T-helper 1 cell treated with Interleukin-12 subunit alpha and Interleukin-12 subunit beta and Interleukin-4 antibody, amounts not matched to agents 30 μg/mL and 1 μg/mL, for 36 hours (primary cell): ENCODE measurements at regions not wholly inside any gene's neighbourhood (a gene's known extent, or its start where the extent isn't known, plus 50 kb on each side); places are given as distances from the start of the nearest gene placed in this dataset.

Experiments used
- H3K27ac Mint-ChIP-seq: one replicate; pipeline ENCODE4 v1.8.0; 2021; ENCODE audit warnings: mild to moderate bottlenecking, mixed read lengths
- H3K27me3 Mint-ChIP-seq: one replicate; pipeline ENCODE4 v1.8.0; 2021; ENCODE audit warnings: low read depth, mixed read lengths
- H3K36me3 Mint-ChIP-seq: one replicate; pipeline ENCODE4 v1.8.0; 2021; ENCODE audit warnings: low read depth, mixed read lengths
- H3K4me1 Mint-ChIP-seq: one replicate; pipeline ENCODE4 v1.8.0; 2021; ENCODE audit warnings: low read depth, mixed read lengths
- H3K4me3 Mint-ChIP-seq: one replicate; pipeline ENCODE4 v1.8.0; 2021; ENCODE audit warnings: mild to moderate bottlenecking, moderate library complexity, mixed read lengths
- H3K9me3 Mint-ChIP-seq: one replicate; pipeline ENCODE4 v1.8.0; 2021; ENCODE audit warnings: mixed read lengths

DNA sequence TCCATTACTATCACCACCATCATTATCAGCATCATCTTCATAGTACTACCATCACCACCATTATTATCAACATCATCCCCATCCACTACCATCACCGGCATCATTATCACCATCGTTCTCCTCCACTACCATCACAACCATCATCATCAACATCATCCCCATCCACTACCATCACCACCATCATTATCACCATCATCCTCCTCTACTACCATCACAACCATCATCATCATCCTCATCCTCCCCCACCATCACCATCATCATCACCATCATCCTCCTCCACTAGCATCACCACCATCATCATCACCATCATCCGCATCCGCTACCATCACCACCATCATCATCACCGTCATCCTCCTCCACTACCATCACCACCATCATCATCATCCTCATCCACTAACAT is 639.8 kb upstream of the RBFOX1 start:
- H3K27me3 Mint-ChIP-seq: no peaks in the 10 kb centered on the region

GRCh38 chr16:6690741-6691140 is 641.9 kb upstream of the RBFOX1 start:
- H3K27ac Mint-ChIP-seq: no peak overlapping the region
- no peaks in the 10 kb centered on the region for H3K36me3 Mint-ChIP-seq
- H3K27me3 Mint-ChIP-seq: no peaks in the 10 kb centered on the region
- H3K4me1 Mint-ChIP-seq: no peaks in the 10 kb centered on the region
- H3K4me3 Mint-ChIP-seq: no peak overlapping the region
- H3K9me3 Mint-ChIP-seq: peaks cover 11% of the 10 kb centered on the region

More for the DNA sequence above, 639.8 kb upstream of the RBFOX1 start:
- no peaks in the 10 kb centered on the region for H3K4me1 Mint-ChIP-seq
- no peak overlapping the region for H3K4me3 Mint-ChIP-seq
- H3K27ac Mint-ChIP-seq: no peak overlapping the region
- no peaks in the 10 kb centered on the region for H3K36me3 Mint-ChIP-seq
- peaks cover 8% of the 10 kb centered on the region for H3K9me3 Mint-ChIP-seq

GRCh38 chr16:6689643-6690042 is 643.0 kb upstream of the RBFOX1 start:
- H3K27me3 Mint-ChIP-seq: no peaks in the 10 kb centered on the region
- no peak overlapping the region for H3K4me3 Mint-ChIP-seq
- H3K27ac Mint-ChIP-seq: no peak overlapping the region

DNA sequence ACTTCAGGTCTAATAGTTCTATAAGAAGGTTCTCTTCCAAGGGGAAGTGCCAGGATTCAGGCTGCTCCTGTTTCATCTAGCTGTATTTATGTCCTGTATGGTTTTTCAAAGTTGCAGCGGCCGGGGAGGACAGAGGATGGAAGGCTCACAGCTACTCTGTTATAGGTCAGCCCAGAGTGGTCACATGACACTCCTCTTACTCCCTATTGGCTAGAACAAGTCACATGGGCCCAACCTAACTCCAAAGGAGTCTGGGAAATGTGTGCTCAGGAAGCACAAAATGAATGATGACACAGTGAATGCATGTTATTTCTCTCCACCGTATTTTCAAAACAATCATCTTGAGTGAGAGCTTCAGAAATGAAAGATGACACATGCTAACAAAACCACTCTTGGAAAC is 645.1 kb upstream of the RBFOX1 start:
- Mint-ChIP-seq H3K9me3 (peaks cover 11% of the 10 kb centered on the region), H3K4me1 (no peaks in the 10 kb centered on the region), H3K36me3 (no peaks in the 10 kb centered on the region), H3K4me3 (no peak overlapping the region), H3K27ac (no peak overlapping the region), H3K27me3 (no peaks in the 10 kb centered on the region)

More at GRCh38 chr16:6689643-6690042, 643.0 kb upstream of the RBFOX1 start:
- Mint-ChIP-seq H3K4me1 (no peaks in the 10 kb centered on the region), H3K9me3 (peaks cover 11% of the 10 kb centered on the region), H3K36me3 (no peaks in the 10 kb centered on the region)

GRCh38 chr16:6684076-6684673 is 648.5 kb upstream of the RBFOX1 start:
- Mint-ChIP-seq H3K36me3 (no peaks in the 10 kb centered on the region), H3K27me3 (no peaks in the 10 kb centered on the region), H3K9me3 (peaks cover 8% of the 10 kb centered on the region), H3K4me1 (no peaks in the 10 kb centered on the region), H3K27ac (no peak overlapping the region), H3K4me3 (no peak overlapping the region)

DNA sequence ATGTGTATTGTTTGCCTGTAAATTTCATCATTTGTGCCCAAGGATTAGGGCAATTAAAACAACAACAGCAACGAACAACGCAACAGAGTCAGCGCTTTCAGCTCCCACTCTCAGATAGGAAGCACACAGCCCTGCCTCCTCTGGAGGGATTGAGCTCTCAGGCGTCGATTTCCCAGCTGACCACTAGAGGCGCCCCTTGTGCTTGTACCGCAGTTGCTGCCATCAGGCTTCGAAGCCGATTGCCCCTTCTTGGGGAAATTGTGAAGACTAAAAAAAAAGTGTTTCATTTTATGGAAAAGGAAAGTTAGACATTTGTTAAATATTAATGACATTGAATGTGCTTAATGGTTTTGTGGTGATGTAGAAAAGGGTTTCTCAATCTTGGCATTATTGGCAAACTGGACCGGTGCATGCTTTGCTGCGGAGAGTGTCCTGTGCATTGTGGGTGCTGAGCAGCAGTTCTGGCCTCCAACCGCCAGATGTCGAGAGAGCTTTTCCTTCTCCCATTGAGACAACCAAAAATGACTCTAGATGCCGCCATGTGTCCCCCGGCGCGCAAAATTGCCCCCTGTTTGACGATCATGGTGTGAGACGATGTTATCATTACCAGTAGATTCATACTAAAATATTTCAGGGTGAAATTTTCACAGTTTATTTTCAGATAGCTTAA is 650.4 kb upstream of the RBFOX1 start:
- H3K27me3 Mint-ChIP-seq: no peaks in the 10 kb centered on the region
- H3K36me3 Mint-ChIP-seq: no peaks in the 10 kb centered on the region
- no peak overlapping the region for H3K4me3 Mint-ChIP-seq
- H3K27ac Mint-ChIP-seq: no peak overlapping the region
- H3K4me1 Mint-ChIP-seq: no peaks in the 10 kb centered on the region
- no peaks in the 10 kb centered on the region for H3K9me3 Mint-ChIP-seq

DNA sequence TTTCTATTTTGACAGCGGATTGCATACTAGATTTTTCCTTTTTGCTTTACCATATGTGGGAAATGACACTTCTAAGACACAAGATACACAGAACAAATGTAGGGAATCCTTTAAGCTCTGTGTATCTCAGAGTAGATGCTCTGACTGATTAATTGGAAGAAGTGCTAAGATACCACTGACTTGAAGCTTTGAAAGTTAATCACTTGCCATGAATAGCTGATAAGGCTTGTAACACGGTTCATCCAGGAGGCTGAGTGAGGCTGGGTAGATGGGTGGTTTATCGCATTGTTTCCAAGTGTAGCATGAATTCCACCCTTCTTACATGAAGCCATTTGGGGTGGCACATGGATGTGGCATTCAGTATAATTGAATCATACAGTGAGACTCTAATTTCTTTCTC is 654.1 kb upstream of the RBFOX1 start:
- Mint-ChIP-seq H3K4me3 (no peak overlapping the region), H3K36me3 (no peaks in the 10 kb centered on the region), H3K9me3 (peaks cover 18% of the 10 kb centered on the region), H3K27ac (no peak overlapping the region), H3K27me3 (no peaks in the 10 kb centered on the region), H3K4me1 (no peaks in the 10 kb centered on the region)

DNA sequence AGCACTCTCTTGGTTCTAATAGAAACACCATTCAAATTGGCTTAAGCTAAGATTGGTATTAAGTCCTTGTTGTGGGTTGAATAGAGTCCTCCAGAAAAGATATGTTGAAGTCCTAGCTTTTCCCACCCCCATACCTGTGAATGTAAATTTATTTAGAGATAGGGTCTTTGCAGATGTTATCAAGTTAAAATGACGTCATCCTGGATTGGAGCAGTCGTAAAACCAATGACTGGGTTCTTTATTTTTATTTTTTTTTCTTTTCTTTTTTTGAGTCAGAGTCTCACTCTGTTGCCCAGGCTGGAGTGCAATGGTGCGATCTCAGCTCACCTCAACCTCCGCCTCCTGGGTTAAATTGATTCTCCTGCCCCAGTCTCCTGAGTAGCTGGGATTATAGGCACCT is 658.6 kb upstream of the RBFOX1 start:
- Mint-ChIP-seq H3K27me3 (no peaks in the 10 kb centered on the region), H3K4me1 (no peaks in the 10 kb centered on the region), H3K36me3 (no peaks in the 10 kb centered on the region), H3K4me3 (no peak overlapping the region), H3K27ac (no peak overlapping the region), H3K9me3 (peaks cover 24% of the 10 kb centered on the region)

DNA sequence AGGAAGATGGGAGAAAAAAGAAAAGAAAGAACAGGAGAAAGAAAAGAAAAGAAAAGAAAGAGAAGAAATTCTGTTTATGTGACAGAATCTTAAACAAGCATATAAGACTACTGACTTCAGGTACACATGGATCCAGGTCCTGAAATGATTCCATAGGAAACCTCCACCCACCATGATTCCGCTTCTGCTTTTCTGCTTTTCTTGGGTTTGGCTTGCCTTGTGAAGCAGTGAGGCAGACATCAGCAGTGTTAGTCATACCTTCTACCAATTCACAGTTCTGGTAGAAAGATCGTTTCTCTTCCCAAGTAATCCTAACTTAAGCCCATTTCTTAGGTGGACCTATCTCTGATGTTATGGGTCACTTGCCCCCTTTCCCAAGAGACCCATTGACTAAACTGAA is 660.1 kb upstream of the RBFOX1 start:
- no peaks in the 10 kb centered on the region for H3K36me3 Mint-ChIP-seq
- H3K4me1 Mint-ChIP-seq: no peaks in the 10 kb centered on the region
- no peak overlapping the region for H3K4me3 Mint-ChIP-seq
- H3K27me3 Mint-ChIP-seq: no peaks in the 10 kb centered on the region
- H3K27ac Mint-ChIP-seq: no peak overlapping the region
- peaks cover 24% of the 10 kb centered on the region for H3K9me3 Mint-ChIP-seq

DNA sequence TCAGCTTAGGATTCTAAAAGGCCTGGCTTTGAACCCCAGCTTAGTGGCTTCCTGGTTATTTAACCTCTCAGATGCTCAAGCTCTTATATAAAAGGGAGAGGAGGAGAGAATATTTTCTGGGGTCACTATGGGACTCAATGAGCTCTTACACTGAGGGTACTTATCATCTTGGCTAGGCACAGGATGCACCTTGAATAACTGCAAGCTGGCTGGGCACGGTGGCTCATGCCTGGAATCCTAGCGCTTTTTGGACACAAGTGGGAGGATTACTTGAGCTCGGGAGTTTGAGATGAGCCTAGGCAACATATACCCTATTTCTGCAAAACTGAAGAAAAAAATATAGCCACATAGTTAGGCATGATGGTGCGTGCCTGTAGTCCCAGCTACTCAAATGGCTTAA is 665.3 kb upstream of the RBFOX1 start:
- H3K4me3 Mint-ChIP-seq: no peak overlapping the region
- H3K36me3 Mint-ChIP-seq: no peaks in the 10 kb centered on the region
- no peaks in the 10 kb centered on the region for H3K27me3 Mint-ChIP-seq
- H3K9me3 Mint-ChIP-seq: peaks cover 9% of the 10 kb centered on the region
- no peaks in the 10 kb centered on the region for H3K4me1 Mint-ChIP-seq
- H3K27ac Mint-ChIP-seq: no peak overlapping the region

GRCh38 chr16:6665126-6665525 is 667.5 kb upstream of the RBFOX1 start:
- Mint-ChIP-seq H3K36me3 (no peaks in the 10 kb centered on the region), H3K27me3 (no peaks in the 10 kb centered on the region)

DNA sequence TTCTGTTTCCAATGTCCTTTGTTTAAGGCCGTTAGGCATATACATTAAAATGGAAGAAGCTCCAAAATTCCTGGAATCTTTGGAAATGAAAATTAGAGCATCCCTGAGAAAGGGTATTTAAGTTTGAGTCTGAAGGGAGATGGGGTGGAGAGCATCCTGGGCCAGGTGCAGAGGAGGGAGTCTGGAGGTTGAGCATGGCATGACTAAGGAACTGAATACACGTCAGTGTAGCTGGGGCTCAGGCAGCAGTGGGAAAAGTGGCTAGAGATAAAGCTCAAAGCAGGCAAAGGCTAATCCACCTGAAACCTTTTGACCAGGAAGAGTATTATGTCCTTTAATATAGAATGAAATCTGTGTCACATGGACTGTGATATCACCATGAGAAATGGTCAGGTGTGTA is 669.0 kb upstream of the RBFOX1 start:
- Mint-ChIP-seq H3K27ac (no peak overlapping the region), H3K4me3 (no peak overlapping the region), H3K4me1 (no peaks in the 10 kb centered on the region), H3K36me3 (no peaks in the 10 kb centered on the region), H3K27me3 (no peaks in the 10 kb centered on the region), H3K9me3 (peaks cover 5% of the 10 kb centered on the region)

More at GRCh38 chr16:6665126-6665525, 667.5 kb upstream of the RBFOX1 start:
- H3K4me3 Mint-ChIP-seq: no peak overlapping the region
- no peak overlapping the region for H3K27ac Mint-ChIP-seq
- peaks cover 5% of the 10 kb centered on the region for H3K9me3 Mint-ChIP-seq
- no peaks in the 10 kb centered on the region for H3K4me1 Mint-ChIP-seq

DNA sequence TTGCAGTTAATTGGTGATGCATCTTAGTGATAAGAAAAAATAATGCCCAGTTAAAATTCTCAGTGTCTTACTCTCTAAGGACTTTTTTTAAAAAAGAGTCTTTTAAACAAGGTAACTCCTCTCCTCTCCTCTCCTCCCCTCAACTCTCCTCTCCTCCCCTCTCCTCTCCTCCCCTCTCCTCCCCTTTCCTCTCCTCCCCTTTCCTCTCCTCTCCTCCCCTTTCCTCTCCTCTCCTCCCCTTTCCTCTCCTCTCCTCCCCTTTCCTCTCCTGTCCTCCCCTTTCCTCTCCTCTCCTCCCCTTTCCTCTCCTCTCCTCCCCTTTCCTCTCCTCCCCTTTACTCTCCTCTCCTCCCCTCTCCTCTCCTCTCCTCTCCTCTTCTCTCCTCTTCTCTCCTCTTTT is 675.9 kb upstream of the RBFOX1 start:
- no peaks in the 10 kb centered on the region for H3K36me3 Mint-ChIP-seq
- H3K27ac Mint-ChIP-seq: no peak overlapping the region
- H3K4me1 Mint-ChIP-seq: no peaks in the 10 kb centered on the region
- peaks cover 15% of the 10 kb centered on the region for H3K9me3 Mint-ChIP-seq
- no peak overlapping the region for H3K4me3 Mint-ChIP-seq
- H3K27me3 Mint-ChIP-seq: no peaks in the 10 kb centered on the region

DNA sequence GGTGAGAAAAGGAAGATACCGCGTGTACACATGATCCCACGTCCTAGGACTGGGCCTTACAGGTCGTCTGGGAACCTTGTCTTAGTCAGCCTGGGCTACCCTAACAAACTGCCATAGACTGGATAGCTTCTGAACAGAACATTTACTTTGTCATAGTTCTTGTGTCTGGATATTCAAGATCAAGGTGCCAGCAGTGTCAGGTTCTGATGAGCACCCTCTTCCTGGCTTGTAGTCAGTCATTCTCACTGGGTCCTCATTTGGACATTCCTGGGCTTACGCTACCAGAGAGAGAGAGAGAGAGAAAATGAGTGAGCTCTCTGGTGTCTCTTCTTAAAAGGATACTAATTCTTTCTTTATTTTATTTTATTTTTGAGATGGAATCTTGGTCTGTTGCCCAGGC is 685.8 kb upstream of the RBFOX1 start:
- H3K4me3 Mint-ChIP-seq: no peak overlapping the region
- H3K4me1 Mint-ChIP-seq: peaks cover 4% of the 10 kb centered on the region
- no peaks in the 10 kb centered on the region for H3K9me3 Mint-ChIP-seq
- no peaks in the 10 kb centered on the region for H3K36me3 Mint-ChIP-seq
- no peak overlapping the region for H3K27ac Mint-ChIP-seq
- peaks cover 6% of the 10 kb centered on the region for H3K27me3 Mint-ChIP-seq

DNA sequence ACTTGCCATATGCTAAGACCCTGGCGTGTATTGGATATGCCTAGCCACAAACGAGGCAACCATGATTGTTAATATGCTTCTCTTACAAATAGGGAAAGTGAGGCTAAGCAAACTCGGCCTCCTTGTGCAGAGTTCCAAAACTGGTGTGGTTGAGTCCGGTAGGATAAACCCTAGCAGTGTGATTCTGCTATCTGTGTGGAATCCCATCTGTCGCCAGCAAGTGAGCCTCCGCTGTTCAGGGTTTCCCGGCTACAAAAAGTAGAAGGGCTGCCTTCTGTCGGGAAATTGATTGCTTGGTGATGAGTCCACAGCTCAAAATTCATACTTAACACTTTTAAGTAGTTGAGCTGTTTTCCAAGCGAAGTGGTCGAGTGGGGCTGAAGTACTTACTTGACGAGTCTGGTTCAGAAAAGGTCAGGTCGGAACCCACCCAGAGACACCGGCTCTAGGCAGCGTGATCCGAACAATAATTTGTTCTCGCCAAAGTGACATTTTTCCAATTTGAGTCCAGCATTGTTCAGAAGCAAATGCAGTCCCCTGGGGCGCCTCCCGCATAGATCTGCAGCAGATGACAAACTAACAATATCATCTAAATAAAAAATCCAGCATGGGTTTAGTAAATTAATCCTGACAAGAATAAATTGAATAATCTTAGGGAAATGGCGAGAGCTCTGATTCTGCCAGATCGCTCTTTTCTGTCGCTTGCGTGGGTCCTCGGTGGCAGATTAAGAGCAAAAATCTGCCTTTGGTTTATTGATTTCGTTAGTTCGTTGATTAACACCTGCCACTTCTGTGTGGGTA is 686.7 kb upstream of the RBFOX1 start:
- Mint-ChIP-seq H3K9me3 (no peaks in the 10 kb centered on the region), H3K4me3 (no peak overlapping the region), H3K4me1 (peaks cover 4% of the 10 kb centered on the region), H3K36me3 (no peaks in the 10 kb centered on the region), H3K27ac (no peak overlapping the region), H3K27me3 (peaks cover 6% of the 10 kb centered on the region)
